Stimulated activated memory B cell treated with anti-CD40 and anti-IgM and Interleukin-4, amounts not matched to agents 10 μg/mL and 1 μg/mL and 100 μg/mL, for 72 hours (primary cell): ENCODE measurements at regions not wholly inside any gene's neighbourhood (a gene's known extent, or its start where the extent isn't known, plus 50 kb on each side); places are given as distances from the start of the nearest gene placed in this dataset.

Source experiments
- ATAC-seq: fragments of 150-1000 bp; cut with Tn5 transposase; 2 replicates; pipeline ENCODE4 v1.10.0; 2021
- H3K27ac Mint-ChIP-seq: one replicate; pipeline ENCODE4 v1.8.0; 2022; ENCODE audit warnings: mild to moderate bottlenecking, mixed read lengths
- H3K27me3 Mint-ChIP-seq: one replicate; pipeline ENCODE4 v1.8.0; 2022; ENCODE audit warnings: mixed read lengths
- H3K36me3 Mint-ChIP-seq: one replicate; pipeline ENCODE4 v1.8.0; 2022; ENCODE audit warnings: mixed read lengths
- H3K4me1 Mint-ChIP-seq: one replicate; pipeline ENCODE4 v1.8.0; 2022; ENCODE audit warnings: mixed read lengths
- H3K4me3 Mint-ChIP-seq: one replicate; pipeline ENCODE4 v1.8.0; 2022; ENCODE audit warnings: mild to moderate bottlenecking, moderate library complexity, mixed read lengths
- H3K9me3 Mint-ChIP-seq: one replicate; pipeline ENCODE4 v1.8.0; 2022; ENCODE audit warnings: mixed read lengths

GRCh38 chr15:81433462-81433861 lies 59.4 kb upstream of the TMC3 start:
- H3K27me3 Mint-ChIP-seq = peaks cover 45% of the 10 kb centered on the region
- H3K4me3 Mint-ChIP-seq = no peak overlapping the region
- H3K27ac Mint-ChIP-seq = no peak overlapping the region
- peaks cover 4% of the 10 kb centered on the region for H3K9me3 Mint-ChIP-seq
- no peaks in the 10 kb centered on the region for H3K36me3 Mint-ChIP-seq
- no peak for ATAC-seq
- no peaks in the 10 kb centered on the region for H3K4me1 Mint-ChIP-seq

- Mint-ChIP-seq H3K9me3 (peaks cover 4% of the 10 kb centered on the region), H3K36me3 (no peaks in the 10 kb centered on the region), H3K4me3 (no peak overlapping the region), H3K27ac (no peak overlapping the region), H3K4me1 (no peaks in the 10 kb centered on the region), H3K27me3 (peaks cover 40% of the 10 kb centered on the region)
- no peak for ATAC-seq
These were observed 58.2 kb upstream of the TMC3 start for GRCh38 chr15:81432179-81432578.

GRCh38 chr15:81427176-81427575 lies 53.2 kb upstream of the TMC3 start:
- no peak overlapping the region for H3K27ac Mint-ChIP-seq
- no peaks in the 10 kb centered on the region for H3K4me1 Mint-ChIP-seq
- peaks cover 19% of the 10 kb centered on the region for H3K27me3 Mint-ChIP-seq
- H3K36me3 Mint-ChIP-seq = no peaks in the 10 kb centered on the region
- no peak for ATAC-seq
- H3K9me3 Mint-ChIP-seq = peaks cover 4% of the 10 kb centered on the region
- no peak overlapping the region for H3K4me3 Mint-ChIP-seq

GRCh38 chr15:81425905-81426304 lies 51.9 kb upstream of the TMC3 start:
- Mint-ChIP-seq H3K36me3 (no peaks in the 10 kb centered on the region), H3K4me3 (no peak overlapping the region), H3K27ac (no peak overlapping the region), H3K9me3 (peaks cover 4% of the 10 kb centered on the region), H3K4me1 (no peaks in the 10 kb centered on the region), H3K27me3 (peaks cover 19% of the 10 kb centered on the region)
- no peak for ATAC-seq
